ENCODE measurements at regions not wholly inside any gene's neighbourhood (a gene's known extent, or its start where the extent isn't known, plus 50 kb on each side); places are given as distances from the start of the nearest gene placed in this dataset.

DNA sequence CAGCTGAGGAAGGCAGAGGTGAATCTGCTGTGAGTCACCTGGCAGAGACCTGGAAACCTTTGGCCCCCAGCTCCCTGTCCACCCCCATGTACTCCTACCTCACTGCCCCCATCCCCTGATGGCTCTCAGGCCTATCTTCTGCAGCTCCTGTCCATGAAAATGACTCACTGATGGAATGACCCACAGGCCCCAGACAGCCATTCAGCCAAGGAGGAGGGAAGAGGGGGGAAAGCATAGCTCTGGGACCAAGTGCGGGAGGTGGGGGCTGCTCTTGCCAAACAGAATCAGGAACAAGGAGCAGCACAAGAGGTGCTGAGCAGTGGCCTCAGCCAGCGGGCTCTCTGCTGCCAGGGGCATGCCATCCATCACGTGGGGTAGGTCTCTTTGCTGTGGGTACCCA, 111.4 kb upstream of the C1QTNF9B start:
- no peak for DNase-seq
- no peaks in the 10 kb centered on the region for H3K36me3 Mint-ChIP-seq (ENCODE audit: low read depth)
- H3K9me3 Mint-ChIP-seq: no peaks in the 10 kb centered on the region
- no peak overlapping the region for H3K27ac Mint-ChIP-seq
- peaks cover 26% of the 10 kb centered on the region; the same call in 1 of the 2 replicates for H3K4me1 Mint-ChIP-seq (ENCODE audit: low read depth)
- H3K4me3 Mint-ChIP-seq: no peak overlapping the region
- TF ChIP-seq, protein P1, sequence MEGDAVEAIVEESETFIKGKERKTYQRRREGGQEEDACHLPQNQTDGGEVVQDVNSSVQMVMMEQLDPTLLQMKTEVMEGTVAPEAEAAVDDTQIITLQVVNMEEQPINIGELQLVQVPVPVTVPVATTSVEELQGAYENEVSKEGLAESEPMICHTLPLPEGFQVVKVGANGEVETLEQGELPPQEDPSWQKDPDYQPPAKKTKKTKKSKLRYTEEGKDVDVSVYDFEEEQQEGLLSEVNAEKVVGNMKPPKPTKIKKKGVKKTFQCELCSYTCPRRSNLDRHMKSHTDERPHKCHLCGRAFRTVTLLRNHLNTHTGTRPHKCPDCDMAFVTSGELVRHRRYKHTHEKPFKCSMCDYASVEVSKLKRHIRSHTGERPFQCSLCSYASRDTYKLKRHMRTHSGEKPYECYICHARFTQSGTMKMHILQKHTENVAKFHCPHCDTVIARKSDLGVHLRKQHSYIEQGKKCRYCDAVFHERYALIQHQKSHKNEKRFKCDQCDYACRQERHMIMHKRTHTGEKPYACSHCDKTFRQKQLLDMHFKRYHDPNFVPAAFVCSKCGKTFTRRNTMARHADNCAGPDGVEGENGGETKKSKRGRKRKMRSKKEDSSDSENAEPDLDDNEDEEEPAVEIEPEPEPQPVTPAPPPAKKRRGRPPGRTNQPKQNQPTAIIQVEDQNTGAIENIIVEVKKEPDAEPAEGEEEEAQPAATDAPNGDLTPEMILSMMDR (IDR thresholded peaks at IDR 0.05): no peak
- peaks cover 17% of the 10 kb centered on the region for H3K27me3 Mint-ChIP-seq (ENCODE audit: insufficient read depth)

DNA sequence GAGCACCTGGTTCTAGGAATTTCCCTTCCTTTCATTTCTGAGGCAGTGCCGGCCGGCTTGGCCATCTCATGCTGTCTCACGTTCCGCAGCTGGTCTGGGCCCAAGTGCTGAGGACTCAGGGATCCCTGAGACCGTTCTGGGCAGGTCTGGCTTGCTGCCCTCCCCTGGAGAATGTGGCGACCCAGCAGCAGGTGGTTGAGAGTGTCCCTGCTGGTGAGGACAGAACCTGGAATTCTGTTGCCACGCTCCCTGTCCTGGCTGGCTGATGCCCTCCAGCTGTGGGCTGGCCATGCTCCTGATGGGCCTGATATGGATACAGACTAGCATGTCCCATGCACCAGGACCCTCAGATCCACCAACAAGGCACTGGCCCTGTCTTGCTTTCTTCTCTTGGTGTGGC, 114.0 kb upstream of the C1QTNF9B start:
- no peak for DNase-seq
- H3K27ac Mint-ChIP-seq: no peak overlapping the region
- H3K27me3 Mint-ChIP-seq (ENCODE audit: insufficient read depth): peaks cover 16% of the 10 kb centered on the region
- peaks cover 13% of the 10 kb centered on the region; the same call in 1 of the 2 replicates for H3K4me1 Mint-ChIP-seq (ENCODE audit: low read depth)
- no peaks in the 10 kb centered on the region for H3K36me3 Mint-ChIP-seq (ENCODE audit: low read depth)
- no peak overlapping the region for H3K4me3 Mint-ChIP-seq
- TF ChIP-seq, protein P1 (IDR thresholded peaks at IDR 0.05): no peak
- H3K9me3 Mint-ChIP-seq: no peaks in the 10 kb centered on the region

DNA sequence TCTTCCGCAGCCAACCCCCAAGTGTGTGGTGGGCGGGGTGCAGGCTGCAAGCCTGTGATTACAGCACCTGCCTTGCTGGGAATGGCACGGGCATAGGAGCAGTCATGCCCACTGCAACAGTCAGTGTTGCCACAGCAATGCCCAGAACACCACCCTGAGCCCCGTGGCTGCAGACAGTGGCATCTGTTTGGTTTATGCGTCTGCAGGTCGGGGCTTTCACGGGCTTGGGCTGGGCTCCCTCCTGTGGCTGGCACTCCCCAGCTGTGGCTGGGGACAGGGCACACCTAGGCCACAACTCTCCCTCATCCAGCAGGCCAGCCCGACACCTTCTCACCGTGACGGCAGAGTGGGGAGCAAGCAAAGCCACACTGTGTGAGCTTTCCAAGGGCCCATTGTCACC, 115.3 kb upstream of the C1QTNF9B start:
- no peak for DNase-seq
- TF ChIP-seq, protein P1 (IDR thresholded peaks at IDR 0.05): no peak
- Mint-ChIP-seq H3K4me3 (no peak overlapping the region), H3K9me3 (no peaks in the 10 kb centered on the region), H3K27me3 (ENCODE audit: insufficient read depth) (peaks cover 16% of the 10 kb centered on the region), H3K27ac (no peak overlapping the region), H3K4me1 (ENCODE audit: low read depth) (peaks cover 13% of the 10 kb centered on the region; the same call in 1 of the 2 replicates), H3K36me3 (ENCODE audit: low read depth) (no peaks in the 10 kb centered on the region)

DNA sequence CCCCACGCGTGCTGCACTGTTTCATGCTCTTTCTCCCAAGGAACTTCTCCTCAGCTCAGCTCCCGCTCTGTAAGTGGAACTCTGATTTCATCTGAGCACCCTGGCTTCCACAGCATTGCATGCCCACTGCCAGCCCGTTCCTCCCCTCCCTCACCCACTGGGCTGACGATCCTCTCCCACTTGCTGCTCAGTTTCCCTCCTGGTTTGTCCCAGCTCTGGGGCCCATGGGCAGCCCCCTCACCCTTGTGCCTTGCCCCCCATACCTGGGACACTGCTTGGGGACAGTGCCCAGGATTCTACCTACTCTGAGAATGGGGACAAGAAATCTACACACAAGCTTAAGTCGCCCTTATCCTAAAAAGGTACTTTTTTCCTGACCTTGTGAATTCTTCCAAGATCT, 115.9 kb upstream of the C1QTNF9B start:
- Mint-ChIP-seq H3K4me3 (no peak overlapping the region), H3K9me3 (no peaks in the 10 kb centered on the region)

DNA sequence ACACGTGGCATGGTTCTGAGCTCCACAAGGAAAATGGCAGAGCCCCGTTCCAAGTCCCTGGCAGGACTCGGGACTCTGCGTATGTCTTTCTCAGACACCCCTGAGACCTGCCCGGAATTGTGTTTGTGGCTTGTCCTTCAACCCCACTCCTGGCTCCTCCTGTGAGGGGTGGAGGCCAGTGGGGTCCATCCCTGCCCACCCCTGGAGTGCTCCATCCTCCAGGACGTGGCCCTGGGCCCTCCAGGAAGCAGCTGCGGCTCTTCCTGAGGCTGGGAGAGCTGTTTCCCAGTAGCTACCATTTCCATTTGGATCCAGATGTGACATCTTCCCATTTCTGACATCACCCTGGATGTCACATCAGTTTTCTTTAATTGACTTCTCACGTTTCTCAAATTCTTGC, 118.7 kb upstream of the C1QTNF9B start:
- Mint-ChIP-seq H3K27ac (no peak overlapping the region), H3K9me3 (no peaks in the 10 kb centered on the region), H3K4me1 (ENCODE audit: low read depth) (peaks cover 5% of the 10 kb centered on the region; the same call in 1 of the 2 replicates), H3K36me3 (ENCODE audit: low read depth) (no peaks in the 10 kb centered on the region), H3K27me3 (ENCODE audit: insufficient read depth) (peaks cover 14% of the 10 kb centered on the region), H3K4me3 (no peak overlapping the region)
- no peak for DNase-seq
- TF ChIP-seq, protein P1 (IDR thresholded peaks at IDR 0.05): no peak

More for the DNA sequence above, 115.9 kb upstream of the C1QTNF9B start:
- Mint-ChIP-seq H3K27ac (no peak overlapping the region), H3K4me1 (ENCODE audit: low read depth) (peaks cover 11% of the 10 kb centered on the region; the same call in 1 of the 2 replicates), H3K27me3 (ENCODE audit: insufficient read depth) (peaks cover 16% of the 10 kb centered on the region), H3K36me3 (ENCODE audit: low read depth) (no peaks in the 10 kb centered on the region)
- DNase-seq: no peak
- TF ChIP-seq, protein P1 (IDR thresholded peaks at IDR 0.05): no peak

DNA sequence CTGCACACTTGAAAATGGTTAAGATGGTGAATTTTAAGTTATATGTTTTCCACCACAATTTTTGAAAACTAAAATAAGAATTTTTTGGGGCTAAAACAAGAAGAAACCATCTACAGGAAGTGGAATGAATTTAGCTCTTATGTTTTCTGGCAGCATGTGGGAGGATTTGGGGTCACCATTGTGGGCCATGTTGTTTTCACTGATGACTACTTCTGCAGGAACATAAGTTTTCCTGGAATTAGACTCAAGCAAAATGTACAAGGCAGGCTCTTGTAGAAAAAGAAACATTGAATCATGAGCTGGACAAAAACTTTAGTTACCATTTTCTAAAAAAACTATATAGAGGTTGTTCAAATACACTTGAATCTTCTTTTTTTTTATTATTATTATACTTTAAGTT, 125.3 kb upstream of the C1QTNF9B start:
- no peaks in the 10 kb centered on the region for H3K36me3 Mint-ChIP-seq (ENCODE audit: low read depth)
- TF ChIP-seq, protein P1 (IDR thresholded peaks at IDR 0.05): no peak
- H3K4me3 Mint-ChIP-seq: no peak overlapping the region
- no peaks in the 10 kb centered on the region; the same call in none of the 2 replicates for H3K27me3 Mint-ChIP-seq (ENCODE audit: insufficient read depth)
- H3K4me1 Mint-ChIP-seq (ENCODE audit: low read depth): peaks cover 5% of the 10 kb centered on the region; the same call in 1 of the 2 replicates
- no peak overlapping the region for H3K27ac Mint-ChIP-seq
- DNase-seq: no peak
- H3K9me3 Mint-ChIP-seq: no peaks in the 10 kb centered on the region
